AG10803 (cell line): ENCODE measurements at regions not wholly inside any gene's neighbourhood (a gene's known extent, or its start where the extent isn't known, plus 50 kb on each side); places are given as distances from the start of the nearest gene placed in this dataset.

Experiments used
- DNase-seq: peaks from one replicate; pipeline ENCODE4 v3.0.0; 2010; ENCODE audit warnings: low read depth
- H3K4me3 ChIP-seq: 2 replicates; pipeline ENCODE4 v1.5.1; 2011; ENCODE audit warnings: mild to moderate bottlenecking, low read length, control low read depth
- CTCF ChIP-seq: conservative IDR thresholded peaks from 2 replicates; pipeline ENCODE4 v1.5.1; 2011; ENCODE audit warnings: mild to moderate bottlenecking, low read length, control low read depth, inconsistent platforms

GRCh38 chr2:52054824-52055223 is 1022.9 kb upstream of the NRXN1 start:
- DNase-seq, result no peak
- no peak overlapping the region for H3K4me3 ChIP-seq
- TF ChIP-seq CTCF, result no peak

GRCh38 chr2:52036853-52037252 is 1004.9 kb upstream of the NRXN1 start:
- no peak for DNase-seq
- H3K4me3 ChIP-seq, result no peak overlapping the region
- no peak for TF ChIP-seq CTCF

- no peak overlapping the region for H3K4me3 ChIP-seq
- DNase-seq, result peak; percentile 22
- TF ChIP-seq CTCF, result no peak
Measured at GRCh38 chr2:52036024-52036423, 1004.1 kb upstream of the NRXN1 start.

- H3K4me3 ChIP-seq, result no peak overlapping the region
- DNase-seq, result no peak
- no peak for TF ChIP-seq CTCF
Measured at GRCh38 chr2:52035391-52035790, 1003.5 kb upstream of the NRXN1 start.

DNA sequence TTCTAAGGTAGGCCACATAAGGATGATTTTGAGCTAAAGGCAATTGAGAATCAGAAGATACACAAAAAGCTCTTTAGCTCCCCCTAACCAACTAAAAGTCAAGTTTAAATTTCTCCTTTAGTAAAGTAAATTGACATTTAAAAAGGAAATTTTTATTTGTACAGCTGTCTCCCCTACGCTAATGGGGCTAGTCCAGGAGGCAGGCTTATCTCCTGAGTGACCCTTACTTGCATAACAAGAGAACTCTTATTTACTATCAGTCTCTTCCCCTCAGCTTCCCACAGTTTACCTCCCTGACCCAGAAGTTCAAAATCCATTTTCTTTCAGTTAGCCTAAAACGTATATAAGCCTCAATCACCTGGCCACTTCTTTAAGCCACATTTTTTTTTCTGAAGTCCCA is 1002.8 kb upstream of the NRXN1 start:
- DNase-seq, result no peak
- TF ChIP-seq CTCF, result no peak; the same call in 1 of the 2 replicates
- no peak overlapping the region for H3K4me3 ChIP-seq

GRCh38 chr2:52022006-52022405 is 990.1 kb upstream of the NRXN1 start:
- no peak overlapping the region for H3K4me3 ChIP-seq

More at GRCh38 chr2:52022006-52022405, 990.1 kb upstream of the NRXN1 start:
- no peak for DNase-seq
- TF ChIP-seq CTCF, result no peak
